GM12878 (cell line): ENCODE measurements at regions not wholly inside any gene's neighbourhood (a gene's known extent, or its start where the extent isn't known, plus 50 kb on each side); places are given as distances from the start of the nearest gene placed in this dataset.

Source experiments
- ATAC-seq: fragments of 200-7000 bp; cut with Tn5 transposase; 3 replicates; pipeline ENCODE4 v1.9.1; 2020; ENCODE audit warnings: mild to moderate bottlenecking, moderate library complexity
- BruUV-seq: library from RNA; stranded (reverse); fragments of 400-500 nt; replicated peaks from 2 replicates; lab custom pipeline; 2021; lab: Mats Ljungman, UMichigan
- CTCF ChIA-PET: fragments of 300-600 bp; sonication (Branson Sonifier 250); formaldehyde crosslinking; extraction: SDS; loops from one replicate; lab custom pipeline; 2021; ENCODE audit warnings: inconsistent platforms; lab: Yijun Ruan, JAX
- POLR2A ChIA-PET: fragments of 350-600 bp; formaldehyde crosslinking; extraction: SDS; loops from one replicate; lab custom pipeline; 2021; ENCODE audit warnings: inconsistent platforms; lab: Charles Lee
- RAD21 ChIA-PET: fragments of 300-600 bp; sonication (Branson Sonifier 250); formaldehyde crosslinking; loops from one replicate; lab custom pipeline; 2023; ENCODE audit warnings: antibody characterized with exemption; ENCODE audit not compliant: unreplicated experiment; lab: Charles Lee
- SMC1A ChIA-PET: fragments of 300-600 bp; sonication (Branson Sonifier 250); formaldehyde crosslinking; loops from one replicate; lab custom pipeline; 2023; ENCODE audit not compliant: unreplicated experiment, uncharacterized antibody; lab: Charles Lee
- DNase-seq: peaks from one replicate; pipeline ENCODE4 v3.0.0-alpha.2; 2011; ENCODE audit warnings: low read depth, low spot score
- FAIRE-seq: peaks from 3 replicates; lab custom pipeline; 2011; peaks lifted over from hg19 to GRCh38; lab: Jason Lieb, UNC
- H2AFZ ChIP-seq: 2 replicates; pipeline ENCODE4 v1.6.0; 2011; ENCODE audit warnings: low read depth, low read length, control low read depth; ENCODE audit not compliant: control insufficient read depth
- H3K27ac ChIP-seq: 2 replicates; pipeline ENCODE4 v1.5.1; 2011; ENCODE audit warnings: control low read depth; ENCODE audit not compliant: control insufficient read depth, insufficient read depth
- H3K27me3 ChIP-seq, 2 experiments: replicated peaks in 1 of 2; 2 replicates each; pipeline versions ENCODE4 v1.6.0 to v1.6.1; 2011; ENCODE audit warnings: low read length in 1 of 2; ENCODE audit not compliant: control insufficient read depth in 2 of 2, insufficient read depth in 2 of 2
- H3K36me3 ChIP-seq, 2 experiments: 2 replicates each; pipeline ENCODE4 v1.5.1; 2011; ENCODE audit warnings: low read length in 1 of 2; ENCODE audit not compliant: control insufficient read depth in 2 of 2, insufficient read depth in 2 of 2
- H3K4me1 ChIP-seq: 2 replicates; pipeline ENCODE4 v1.6.1; 2011; ENCODE audit warnings: mild to moderate bottlenecking, low read length, moderate library complexity, mixed read lengths; ENCODE audit not compliant: control insufficient read depth, insufficient read depth
- H3K4me2 ChIP-seq: 2 replicates; pipeline ENCODE4 v1.6.0; 2011; ENCODE audit warnings: control low read depth; ENCODE audit not compliant: control insufficient read depth, insufficient read depth
- H3K4me3 ChIP-seq: fragments of 200-600 bp; sonication (generic); 2 replicates; pipeline ENCODE4 v1.5.1; 2016
- H3K79me2 ChIP-seq: 2 replicates; pipeline ENCODE4 v1.6.0; 2011; ENCODE audit warnings: low read length; ENCODE audit not compliant: control insufficient read depth, insufficient read depth
- H3K9ac ChIP-seq: 2 replicates; pipeline ENCODE4 v1.8.0; 2011; ENCODE audit warnings: low read length, control low read depth, mixed read lengths; ENCODE audit not compliant: control insufficient read depth, insufficient read depth
- H3K9me3 ChIP-seq: replicated peaks from 3 replicates; pipeline ENCODE4 v1.5.1; 2011; ENCODE audit warnings: mild to moderate bottlenecking, low read length; ENCODE audit not compliant: control insufficient read depth, insufficient read depth
- H4K20me1 ChIP-seq: 2 replicates; pipeline ENCODE4 v1.6.0; 2011; ENCODE audit not compliant: control insufficient read depth, insufficient read depth
- BCL11A ChIP-seq: IDR thresholded peaks from 2 replicates; pipeline ENCODE4 v1.6.1; 2011; ENCODE audit warnings: low read depth, low read length
- CBFB ChIP-seq: IDR thresholded peaks from 2 replicates; pipeline ENCODE4 v1.6.1; 2016; ENCODE audit warnings: antibody characterized with exemption, low read depth
- CHD2 ChIP-seq: IDR thresholded peaks from 2 replicates; pipeline ENCODE4 v1.6.1; 2011; ENCODE audit warnings: low read depth, low read length, improper control_type of control experiment, borderline replicate concordance
- KAT2A ChIP-seq: conservative IDR thresholded peaks from 2 replicates; pipeline ENCODE4 v1.6.1; 2011; ENCODE audit warnings: low read depth, low read length; ENCODE audit not compliant: control insufficient read depth
- MLLT1 ChIP-seq: fragments of 450-650 bp; IDR thresholded peaks from 2 replicates; pipeline ENCODE4 v1.6.1; 2016; ENCODE audit warnings: mild to moderate bottlenecking
- MTA2 ChIP-seq: fragments of 450-650 bp; IDR thresholded peaks from 2 replicates; pipeline ENCODE4 v1.6.1; 2016; ENCODE audit warnings: low read depth, mild to moderate bottlenecking, moderate library complexity
- PBX3 ChIP-seq: IDR thresholded peaks from 2 replicates; pipeline ENCODE4 v1.6.1; 2011; ENCODE audit warnings: mild to moderate bottlenecking, low read depth, low read length, moderate library complexity; ENCODE audit not compliant: insufficient replicate concordance
- POU2F2 ChIP-seq: IDR thresholded peaks from 3 replicates; pipeline ENCODE4 v1.6.1; 2011; ENCODE audit warnings: low read depth, mild to moderate bottlenecking, low read length, borderline replicate concordance
- YY1 ChIP-seq: IDR thresholded peaks from 2 replicates; pipeline ENCODE4 v1.6.1; 2011; ENCODE audit warnings: low read depth, mild to moderate bottlenecking, low read length
- WGBS: methylation state at CpG from one replicate; pipeline ENCODE4 v1.1.6; 2016; ENCODE audit warnings: low lambda C conversion rate; ENCODE audit not compliant: insufficient replicate concordance, insufficient coverage; ENCODE audit errors: missing lambda C conversion rate; 5-methylcytosine and 5-hydroxymethylcytosine counted together
- in situ Hi-C: fragments of 300-500 bp; cut with MboI; formaldehyde crosslinking; loops from 9 replicates; pipeline ENCODE4 v1.14.3; 2018; ENCODE audit warnings: mixed read lengths
- intact Hi-C: fragments of 100-400 bp; cut with micrococcal nuclease; formaldehyde crosslinking; loops from one replicate; pipeline ENCODE4 v1.14.2; 2022; ENCODE audit not compliant: unreplicated experiment

GRCh38 chr11:23551706-23552105 lies 691.4 kb upstream of the CCDC179 start:
- Histone ChIP-seq H3K79me2 (no peaks in the 10 kb centered on the region), H4K20me1 (no peaks in the 10 kb centered on the region), H3K9ac (no peak overlapping the region), H3K27me3 (no peaks in the 10 kb centered on the region), H3K9me3 (no peaks in the 10 kb centered on the region), H3K4me1 (no peaks in the 10 kb centered on the region), H3K27ac (no peak overlapping the region), H2AFZ (no peak overlapping the region), H3K36me3 (no peaks in the 10 kb centered on the region), H3K4me2 (no peak overlapping the region), H3K4me3 (no peak overlapping the region)
- ChIA-PET RAD21 (no interaction called here), POLR2A (no interaction called here), SMC1A (no interaction called here), CTCF (interaction anchor here (2.0 kb wide), 1 partner anchor 11 kb away, joined by 8 read pairs; no protein-coding TSS in a partner anchor)
- intact Hi-C loops (no loop called here), in situ Hi-C loops (no loop called here)
- TF ChIP-seq YY1: no peak
- no TSS peak for BruUV-seq
- ATAC-seq: no peak
- WGBS: 10% methylated on average over 1 of the region's 1 CpG
- no peak for DNase-seq
- FAIRE-seq: no peak

GRCh38 chr11:23554002-23554401 lies 693.7 kb upstream of the CCDC179 start:
- Histone ChIP-seq H3K4me3 (no peak overlapping the region), H2AFZ (no peak overlapping the region), H3K27me3 (no peaks in the 10 kb centered on the region), H3K9ac (no peak overlapping the region), H3K79me2 (no peaks in the 10 kb centered on the region), H3K27ac (no peak overlapping the region), H3K9me3 (no peaks in the 10 kb centered on the region), H4K20me1 (no peaks in the 10 kb centered on the region), H3K4me1 (no peaks in the 10 kb centered on the region), H3K36me3 (no peaks in the 10 kb centered on the region), H3K4me2 (no peak overlapping the region)
- ChIA-PET POLR2A (no interaction called here), CTCF (interaction anchor here (0.8 to 2.2 kb wide), 9 partner anchors 9 to 632 kb away, joined by 3 to 14 read pairs (median 3); no protein-coding TSS in a partner anchor), RAD21 (interaction anchor here (1.0 kb wide), 2 partner anchors 13 to 533 kb away, joined by 3 read pairs; no protein-coding TSS in a partner anchor), SMC1A (interaction anchor here (1.0 to 1.9 kb wide), 3 partner anchors 11 to 441 kb away, joined by 3 to 6 read pairs (median 4); no protein-coding TSS in a partner anchor)
- FAIRE-seq (no peak), DNase-seq (no peak), ATAC-seq (no peak)
- TF ChIP-seq MTA2 (no peak), MLLT1 (no peak), POU2F2 (no peak), BCL11A (no peak), PBX3 (no peak), CBFB (no peak), CHD2 (no peak), KAT2A (no peak)
- no TSS peak for BruUV-seq
- intact Hi-C loops: no loop called here
- in situ Hi-C loops: no loop called here
- 0% methylated on average over 1 of the region's 1 CpG for WGBS
